ENCODE measurements at regions not wholly inside any gene's neighbourhood (a gene's known extent, or its start where the extent isn't known, plus 50 kb on each side); places are given as distances from the start of the nearest gene placed in this dataset.

DNA sequence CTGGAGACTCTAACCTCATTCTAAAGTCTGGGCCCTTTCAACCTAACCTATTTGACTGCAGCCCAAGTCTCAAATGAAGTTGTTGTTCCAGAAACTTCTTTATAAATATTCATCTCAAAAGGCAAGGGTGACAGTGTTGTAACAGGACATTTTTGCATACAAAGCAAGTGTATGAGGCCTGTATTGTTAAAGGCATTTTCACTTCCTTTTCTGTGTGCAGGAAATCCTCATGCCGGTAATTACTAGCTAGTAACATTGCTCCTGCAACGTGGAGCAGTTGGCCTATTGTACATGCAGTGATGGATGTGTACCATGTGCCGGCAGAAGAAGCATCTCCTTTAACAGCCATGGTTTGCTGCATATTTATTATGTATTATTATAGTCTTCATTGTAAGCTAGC lies 156.5 kb upstream of the RMST start:
- TF ChIP-seq, protein P1, sequence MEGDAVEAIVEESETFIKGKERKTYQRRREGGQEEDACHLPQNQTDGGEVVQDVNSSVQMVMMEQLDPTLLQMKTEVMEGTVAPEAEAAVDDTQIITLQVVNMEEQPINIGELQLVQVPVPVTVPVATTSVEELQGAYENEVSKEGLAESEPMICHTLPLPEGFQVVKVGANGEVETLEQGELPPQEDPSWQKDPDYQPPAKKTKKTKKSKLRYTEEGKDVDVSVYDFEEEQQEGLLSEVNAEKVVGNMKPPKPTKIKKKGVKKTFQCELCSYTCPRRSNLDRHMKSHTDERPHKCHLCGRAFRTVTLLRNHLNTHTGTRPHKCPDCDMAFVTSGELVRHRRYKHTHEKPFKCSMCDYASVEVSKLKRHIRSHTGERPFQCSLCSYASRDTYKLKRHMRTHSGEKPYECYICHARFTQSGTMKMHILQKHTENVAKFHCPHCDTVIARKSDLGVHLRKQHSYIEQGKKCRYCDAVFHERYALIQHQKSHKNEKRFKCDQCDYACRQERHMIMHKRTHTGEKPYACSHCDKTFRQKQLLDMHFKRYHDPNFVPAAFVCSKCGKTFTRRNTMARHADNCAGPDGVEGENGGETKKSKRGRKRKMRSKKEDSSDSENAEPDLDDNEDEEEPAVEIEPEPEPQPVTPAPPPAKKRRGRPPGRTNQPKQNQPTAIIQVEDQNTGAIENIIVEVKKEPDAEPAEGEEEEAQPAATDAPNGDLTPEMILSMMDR (IDR thresholded peaks at IDR 0.05): no peak
- TF ChIP-seq POLR2AphosphoS5 (IDR thresholded peaks at IDR 0.05): no peak

All from prostate gland (tissue), 2 donors.